GM21619 (cell line): ENCODE measurements at regions not wholly inside any gene's neighbourhood (a gene's known extent, or its start where the extent isn't known, plus 50 kb on each side); places are given as distances from the start of the nearest gene placed in this dataset.
A peak's percentile ranks its signal among the peaks of the same experiment; 100 is the strongest.

Experiments used
- ATAC-seq: cut with Tn5 transposase; IDR thresholded peaks from one replicate; pipeline ENCODE4 v1.9.1; 2021; ENCODE audit not compliant: unreplicated experiment

GRCh38 chr13:21998279-21998990 lies 327.6 kb downstream of the FGF9 start:
- ATAC-seq: no peak

DNA sequence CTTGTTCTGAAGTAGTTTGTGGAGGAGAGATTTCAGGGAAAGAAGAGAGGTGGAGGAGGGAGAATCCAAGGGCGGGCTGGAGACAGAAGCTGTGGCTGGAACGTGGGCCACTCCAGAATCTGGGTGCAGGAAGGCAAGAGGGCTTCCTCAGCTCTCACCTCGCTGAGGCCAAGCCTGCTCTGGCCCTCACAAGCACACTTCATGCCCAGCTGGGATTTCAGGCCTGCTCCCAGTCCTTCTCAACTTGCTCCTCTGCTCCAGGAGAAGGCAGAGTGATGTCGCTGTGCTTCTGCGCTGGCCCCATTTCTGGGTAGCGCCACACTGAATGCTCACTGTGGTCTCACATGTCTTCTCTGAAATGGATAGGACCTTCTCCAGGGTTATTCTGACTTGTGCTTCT lies 328.8 kb downstream of the FGF9 start:
- no peak for ATAC-seq

- no peak for ATAC-seq
Measured at GRCh38 chr13:22000191-22000590, 329.3 kb downstream of the FGF9 start.

DNA sequence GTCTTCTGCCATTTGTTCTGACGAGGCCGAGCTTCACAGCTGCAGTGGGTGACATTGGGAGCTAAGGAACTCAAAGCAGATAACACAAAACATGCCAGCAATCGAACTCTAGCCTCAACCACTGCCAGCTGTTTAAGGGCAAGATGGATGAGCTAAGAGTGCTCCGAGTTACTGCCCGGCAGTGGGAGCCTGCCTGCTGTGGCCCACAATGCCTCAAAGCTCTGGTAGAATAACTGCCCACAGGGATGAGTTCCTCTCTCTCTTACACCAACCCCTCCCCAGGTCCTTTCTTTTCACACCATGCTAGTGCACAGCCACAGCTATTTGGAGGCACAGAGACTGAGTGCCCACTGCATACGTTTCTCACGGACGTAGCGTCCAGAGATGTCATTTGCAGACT lies 330.5 kb downstream of the FGF9 start:
- ATAC-seq: no peak

DNA sequence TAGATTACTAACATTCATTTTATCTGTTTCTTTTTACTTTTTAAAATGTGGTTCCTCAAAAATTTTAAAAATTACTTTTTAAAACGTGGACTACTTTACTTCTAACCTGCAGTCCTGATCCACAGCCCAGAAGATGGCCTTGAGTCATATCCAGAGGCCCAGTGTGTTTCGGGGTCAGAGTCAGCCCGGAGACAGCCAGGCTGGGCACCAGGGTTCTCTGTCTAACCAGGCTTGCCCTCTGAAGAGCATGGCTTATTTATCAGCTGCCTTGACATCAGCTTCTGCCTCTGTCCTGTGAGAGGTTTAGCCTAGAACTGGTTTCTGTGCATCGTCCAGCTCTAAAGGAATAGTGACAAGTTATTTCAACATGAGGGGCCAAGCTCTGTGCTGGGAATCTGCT lies 332.0 kb downstream of the FGF9 start:
- no peak for ATAC-seq

- ATAC-seq: no peak
Measured at GRCh38 chr13:22009500-22009899, 338.6 kb downstream of the FGF9 start.

GRCh38 chr13:22009937-22010336 lies 339.1 kb downstream of the FGF9 start:
- no peak for ATAC-seq

DNA sequence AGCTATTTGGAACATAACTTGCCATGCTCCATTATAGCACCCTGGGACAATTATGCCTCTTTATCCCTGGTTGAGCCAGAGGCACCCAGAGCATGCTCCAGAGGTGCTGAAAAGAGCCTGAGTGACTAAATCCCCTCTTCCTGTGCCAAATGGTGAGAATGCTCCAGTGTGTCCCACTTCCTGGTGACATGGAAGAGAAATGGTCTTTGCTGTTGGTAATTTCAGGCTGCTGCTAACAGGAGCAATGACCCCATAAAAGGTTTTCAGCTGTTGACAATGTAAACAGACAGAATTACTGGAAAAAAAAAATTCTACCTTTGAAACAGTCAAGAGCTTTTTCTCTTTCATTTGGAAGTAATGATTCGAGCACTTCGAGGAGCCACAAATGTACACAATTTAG lies 341.8 kb downstream of the FGF9 start:
- ATAC-seq: no peak

DNA sequence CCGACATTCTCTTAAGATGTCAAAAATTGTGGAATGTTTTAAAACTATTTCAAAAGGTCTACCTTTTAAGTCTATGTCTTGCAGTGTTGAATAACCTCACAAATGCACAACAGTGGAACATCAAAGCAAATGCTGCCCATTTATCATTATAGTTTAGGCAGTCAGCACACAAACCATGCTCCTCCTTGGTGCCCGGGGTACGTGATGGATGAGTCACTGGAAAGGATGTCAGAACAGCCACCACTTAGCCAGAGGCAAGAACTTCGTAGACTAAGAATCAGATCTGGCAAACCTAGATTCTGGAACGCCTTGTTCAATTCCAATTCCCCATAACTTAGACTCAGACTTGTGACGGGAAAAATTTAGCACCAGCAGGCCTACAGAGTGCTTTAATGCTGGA lies 343.6 kb downstream of the FGF9 start:
- ATAC-seq: no peak

DNA sequence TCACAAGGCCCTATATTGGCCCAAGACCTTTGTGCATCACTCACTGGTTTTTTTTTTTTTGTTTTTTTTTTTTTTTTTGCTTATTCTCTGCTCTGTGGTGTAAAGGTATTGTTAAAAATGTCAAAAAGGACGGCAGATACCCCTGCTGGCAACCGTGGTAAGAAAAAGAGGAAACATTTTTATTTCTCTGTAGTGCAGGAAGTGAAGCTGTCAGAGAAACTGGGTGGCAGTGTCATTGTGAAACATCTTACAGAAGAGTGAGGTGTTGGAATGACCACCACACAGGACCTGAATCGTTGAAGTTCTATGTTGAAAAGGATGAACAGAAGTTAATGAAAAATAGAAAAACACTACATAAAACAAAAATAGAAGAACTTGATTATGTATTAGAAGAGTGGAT lies 346.4 kb downstream of the FGF9 start:
- ATAC-seq: peak; percentile 96

DNA sequence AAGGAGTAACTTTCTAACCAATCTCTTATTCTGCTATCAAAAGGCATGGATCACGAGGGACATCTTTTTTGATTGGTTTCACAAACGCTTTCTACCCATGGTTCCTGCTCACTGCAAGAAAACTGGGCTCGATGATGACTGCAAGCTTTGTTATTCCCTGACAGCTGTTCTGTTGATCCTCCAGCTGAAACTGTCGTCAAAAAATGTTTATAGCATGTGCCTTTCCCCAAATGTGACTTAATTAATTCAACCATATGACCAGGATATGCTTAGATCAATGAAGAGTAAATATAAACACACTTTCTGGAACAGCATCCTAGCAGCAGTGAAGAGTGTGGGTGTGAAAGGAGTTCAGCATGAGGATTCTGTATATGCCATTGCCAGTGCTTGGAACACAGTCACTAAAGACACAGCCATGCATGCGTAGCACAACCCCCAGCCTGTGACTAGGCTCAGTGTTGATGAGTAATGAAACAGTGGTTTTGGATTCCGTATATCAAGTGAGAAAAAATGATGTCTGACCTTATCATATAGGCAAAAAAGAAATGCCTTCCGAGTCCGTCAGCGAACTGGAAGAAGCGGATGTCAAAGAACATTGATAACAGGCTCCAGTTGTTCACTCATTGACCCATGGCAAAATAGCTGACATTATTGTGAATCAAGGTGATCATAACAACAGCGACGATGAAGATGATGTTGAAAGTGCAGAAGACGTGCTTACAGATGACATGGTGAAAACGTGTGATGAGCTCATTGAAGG lies 347.4 kb downstream of the FGF9 start:
- no peak for ATAC-seq

- no peak for ATAC-seq
Measured at GRCh38 chr13:22018836-22019210, 347.9 kb downstream of the FGF9 start.

DNA sequence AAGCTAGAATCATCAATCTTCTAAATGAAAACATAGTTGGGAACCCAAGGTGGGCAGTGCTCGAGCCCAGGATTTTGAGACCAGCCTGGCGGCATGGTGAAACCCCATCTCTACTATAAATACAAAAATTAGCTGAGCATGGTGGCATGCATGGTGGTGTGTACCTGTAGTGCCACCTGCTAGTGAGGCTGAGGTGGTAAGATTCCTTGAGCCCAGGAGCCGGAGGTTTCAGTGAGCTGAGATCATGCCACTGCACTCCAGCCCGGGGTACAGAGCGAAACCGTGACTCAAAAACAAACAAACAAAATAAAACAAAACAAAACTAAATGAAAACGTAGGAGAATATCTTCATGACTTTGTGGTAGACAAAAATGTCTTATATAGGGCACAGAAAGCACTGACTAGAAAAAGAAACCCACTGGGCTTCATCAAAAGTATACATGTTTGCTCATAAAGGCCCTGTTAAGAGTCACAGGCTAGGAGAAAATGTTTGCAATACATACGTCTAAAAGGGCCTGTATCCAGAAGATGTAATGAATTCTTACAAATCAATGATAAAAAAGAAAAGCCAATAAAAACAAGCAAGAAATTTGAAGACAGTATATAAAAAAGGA lies 353.6 kb downstream of the FGF9 start:
- no peak for ATAC-seq

DNA sequence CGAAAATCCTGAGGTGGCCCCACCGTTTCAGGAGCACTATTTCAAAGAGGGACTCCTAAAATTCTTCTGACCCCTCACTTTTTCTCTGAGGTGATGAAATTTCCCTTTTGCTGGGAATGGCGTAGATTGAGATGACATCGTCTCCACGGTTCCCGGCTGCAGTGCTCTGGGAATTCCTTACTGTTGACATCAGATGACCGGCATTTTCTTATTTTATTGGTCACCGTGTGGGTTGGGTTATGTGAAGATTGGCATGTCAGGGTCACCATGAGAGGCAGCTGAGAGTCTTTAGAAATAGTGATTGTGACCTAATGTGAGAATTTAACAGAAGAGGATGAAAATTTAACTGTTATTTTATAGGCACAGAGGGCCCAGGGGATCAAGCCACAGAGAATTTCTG lies 356.7 kb downstream of the FGF9 start:
- no peak for ATAC-seq

DNA sequence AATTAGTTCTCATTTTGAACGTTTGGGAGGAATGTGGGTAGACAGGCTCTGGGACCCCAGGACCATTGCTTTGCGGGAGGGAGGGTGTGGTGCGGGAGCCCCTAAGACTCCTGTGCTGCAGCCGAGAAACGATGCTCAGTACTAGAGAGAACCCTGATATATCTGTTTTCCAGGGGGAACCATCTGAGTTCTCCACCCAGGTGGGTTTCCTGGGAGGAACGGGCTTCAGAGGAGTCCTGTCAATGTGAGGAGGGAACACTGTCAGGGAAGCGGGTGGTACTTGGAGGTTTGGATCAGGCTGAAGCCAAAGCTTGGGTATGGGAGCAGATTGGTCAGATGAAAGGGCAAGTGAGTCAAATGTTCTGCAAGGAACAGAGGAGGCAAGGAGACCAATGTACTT lies 358.0 kb downstream of the FGF9 start:
- no peak for ATAC-seq

DNA sequence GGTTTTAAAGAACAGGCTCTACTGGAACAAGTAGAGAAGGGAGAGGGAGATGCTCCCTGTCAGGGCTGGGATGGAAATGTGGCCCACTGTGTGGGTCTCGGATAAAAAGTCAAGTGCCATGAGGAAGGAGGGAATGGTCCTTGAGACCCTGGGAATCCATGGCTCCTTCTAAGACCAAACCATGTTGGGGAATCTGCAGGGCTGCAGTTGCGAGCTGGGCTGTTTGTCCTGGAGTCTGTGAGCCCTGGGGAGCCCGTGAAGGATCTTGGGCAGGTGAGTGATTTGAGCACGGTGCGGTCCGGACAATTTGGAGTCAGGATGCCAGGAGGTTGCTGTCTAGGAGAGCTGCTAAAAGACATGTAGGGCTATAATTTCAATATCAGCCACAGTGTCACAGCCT lies 359.4 kb downstream of the FGF9 start:
- ATAC-seq: no peak

DNA sequence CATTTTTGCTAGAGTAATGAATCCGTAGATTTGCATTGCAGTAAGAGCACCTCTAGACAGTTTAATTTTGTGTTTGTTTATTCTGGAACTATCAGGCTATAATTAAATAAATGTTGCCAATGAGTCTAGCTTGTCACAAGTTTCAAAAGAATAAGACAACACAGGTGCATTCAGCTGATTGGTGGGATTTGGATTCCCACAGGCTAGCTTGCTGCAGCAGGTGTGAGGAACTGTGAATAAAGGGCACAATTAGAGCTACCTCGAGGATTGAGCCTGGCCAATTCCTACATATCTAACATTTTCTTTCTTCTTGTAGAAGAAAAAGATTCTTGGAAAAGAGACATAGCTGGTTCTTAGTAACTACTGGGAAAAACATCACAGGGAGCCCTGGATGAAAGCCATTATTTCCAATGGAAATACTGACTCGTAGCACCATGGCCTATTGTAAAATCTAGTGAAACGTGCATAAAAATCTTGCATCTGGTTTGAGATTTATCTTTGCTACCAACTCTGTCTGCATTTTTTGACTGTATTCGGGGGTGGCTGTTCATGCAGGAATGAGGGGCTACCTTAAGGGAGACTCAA lies 360.9 kb downstream of the FGF9 start:
- no peak for ATAC-seq

DNA sequence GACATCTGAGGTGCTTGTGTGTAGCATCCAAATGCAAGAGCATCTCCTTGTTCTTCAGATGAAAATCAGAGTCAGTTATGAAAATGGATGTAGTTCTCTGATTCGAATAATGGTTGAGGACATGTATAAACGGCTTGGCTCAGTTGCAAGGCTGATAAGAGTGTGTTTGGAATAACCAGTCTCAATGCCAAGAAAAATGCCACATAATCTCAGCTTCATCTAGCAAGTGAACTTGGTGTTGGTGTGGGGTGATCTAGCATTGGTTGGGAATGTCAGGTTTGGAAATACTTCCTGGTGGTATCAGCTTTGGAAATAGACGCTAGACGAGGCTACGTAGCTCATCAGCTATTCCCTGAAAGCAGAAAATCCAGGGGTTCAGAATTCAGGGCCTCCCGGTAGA lies 362.0 kb downstream of the FGF9 start:
- ATAC-seq: no peak

DNA sequence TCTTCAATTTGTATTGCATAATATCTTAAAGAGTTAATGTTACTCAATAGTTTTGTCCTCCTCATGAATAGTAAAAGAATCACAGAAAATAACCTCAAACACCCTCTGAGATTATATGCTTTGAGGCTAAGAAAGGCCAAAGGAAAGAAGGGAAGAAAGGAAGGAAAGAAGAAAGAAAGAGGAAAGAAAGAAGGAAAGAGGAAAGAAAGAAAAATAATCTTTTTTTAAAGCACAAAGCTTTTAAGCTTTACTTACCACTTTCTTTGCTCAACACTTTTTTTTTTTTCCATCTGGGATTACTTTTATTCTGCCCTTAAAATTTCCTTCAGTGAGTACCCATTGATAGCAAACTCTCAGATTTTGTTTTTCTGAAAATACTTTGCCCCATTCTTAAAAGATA lies 369.1 kb downstream of the FGF9 start:
- no peak for ATAC-seq

- ATAC-seq: no peak
Measured at GRCh38 chr13:22040810-22041364, 370.0 kb downstream of the FGF9 start.

- no peak for ATAC-seq
Measured at GRCh38 chr13:22041741-22042140, 370.9 kb downstream of the FGF9 start.
